Ovary (tissue), 3 donors: ENCODE measurements at regions not wholly inside any gene's neighbourhood (a gene's known extent, or its start where the extent isn't known, plus 50 kb on each side); places are given as distances from the start of the nearest gene placed in this dataset.

Experiments used
- EP300 ChIP-seq: sonication (generic); formaldehyde crosslinking; IDR thresholded peaks from one replicate; pipeline ENCODE4 v1.6.1; 2017; ENCODE audit warnings: antibody characterized with exemption
- POLR2A ChIP-seq: fragments of 450-650 bp; IDR thresholded peaks from one replicate; pipeline ENCODE4 v1.6.1; 2017; ENCODE audit warnings: antibody characterized with exemption, mild to moderate bottlenecking, moderate library complexity
- TF ChIP-seq, protein P1 (sequence below), 3 donors: fragments of 450-650 bp in 2 of 3; fragments of 200-600 bp in 1 of 3; IDR thresholded peaks; one replicate each; pipeline versions ENCODE4 v1.5.1 to v1.8.0; 2016 to 2022; ENCODE audit warnings: antibody characterized with exemption in 3 of 3, mild to moderate bottlenecking in 1 of 3
- donor health status: DM: no; HTN: no; CAD: no.

- no peak for TF ChIP-seq POLR2A
- TF ChIP-seq, protein P1, sequence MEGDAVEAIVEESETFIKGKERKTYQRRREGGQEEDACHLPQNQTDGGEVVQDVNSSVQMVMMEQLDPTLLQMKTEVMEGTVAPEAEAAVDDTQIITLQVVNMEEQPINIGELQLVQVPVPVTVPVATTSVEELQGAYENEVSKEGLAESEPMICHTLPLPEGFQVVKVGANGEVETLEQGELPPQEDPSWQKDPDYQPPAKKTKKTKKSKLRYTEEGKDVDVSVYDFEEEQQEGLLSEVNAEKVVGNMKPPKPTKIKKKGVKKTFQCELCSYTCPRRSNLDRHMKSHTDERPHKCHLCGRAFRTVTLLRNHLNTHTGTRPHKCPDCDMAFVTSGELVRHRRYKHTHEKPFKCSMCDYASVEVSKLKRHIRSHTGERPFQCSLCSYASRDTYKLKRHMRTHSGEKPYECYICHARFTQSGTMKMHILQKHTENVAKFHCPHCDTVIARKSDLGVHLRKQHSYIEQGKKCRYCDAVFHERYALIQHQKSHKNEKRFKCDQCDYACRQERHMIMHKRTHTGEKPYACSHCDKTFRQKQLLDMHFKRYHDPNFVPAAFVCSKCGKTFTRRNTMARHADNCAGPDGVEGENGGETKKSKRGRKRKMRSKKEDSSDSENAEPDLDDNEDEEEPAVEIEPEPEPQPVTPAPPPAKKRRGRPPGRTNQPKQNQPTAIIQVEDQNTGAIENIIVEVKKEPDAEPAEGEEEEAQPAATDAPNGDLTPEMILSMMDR (IDR thresholded peaks at IDR 0.05) = no peak
- TF ChIP-seq EP300 = no peak
Measured at GRCh38 chr6:165762876-165763275, 99.8 kb upstream of the PDE10A start.
